GM12878 (cell line): ENCODE measurements at regions not wholly inside any gene's neighbourhood (a gene's known extent, or its start where the extent isn't known, plus 50 kb on each side); places are given as distances from the start of the nearest gene placed in this dataset.

Source experiments
- ATAC-seq: fragments of 200-7000 bp; cut with Tn5 transposase; 3 replicates; pipeline ENCODE4 v1.9.1; 2020; ENCODE audit warnings: mild to moderate bottlenecking, moderate library complexity
- BruUV-seq: library from RNA; stranded (reverse); fragments of 400-500 nt; replicated peaks from 2 replicates; lab custom pipeline; 2021; lab: Mats Ljungman, UMichigan
- CTCF ChIA-PET: fragments of 300-600 bp; sonication (Branson Sonifier 250); formaldehyde crosslinking; extraction: SDS; loops from one replicate; lab custom pipeline; 2021; ENCODE audit warnings: inconsistent platforms; lab: Yijun Ruan, JAX
- POLR2A ChIA-PET: fragments of 350-600 bp; formaldehyde crosslinking; extraction: SDS; loops from one replicate; lab custom pipeline; 2021; ENCODE audit warnings: inconsistent platforms; lab: Charles Lee
- RAD21 ChIA-PET: fragments of 300-600 bp; sonication (Branson Sonifier 250); formaldehyde crosslinking; loops from one replicate; lab custom pipeline; 2023; ENCODE audit warnings: antibody characterized with exemption; ENCODE audit not compliant: unreplicated experiment; lab: Charles Lee
- SMC1A ChIA-PET: fragments of 300-600 bp; sonication (Branson Sonifier 250); formaldehyde crosslinking; loops from one replicate; lab custom pipeline; 2023; ENCODE audit not compliant: unreplicated experiment, uncharacterized antibody; lab: Charles Lee
- DNase-seq: peaks from one replicate; pipeline ENCODE4 v3.0.0-alpha.2; 2011; ENCODE audit warnings: low read depth, low spot score
- FAIRE-seq: peaks from 3 replicates; lab custom pipeline; 2011; peaks lifted over from hg19 to GRCh38; lab: Jason Lieb, UNC
- H2AFZ ChIP-seq: 2 replicates; pipeline ENCODE4 v1.6.0; 2011; ENCODE audit warnings: low read depth, low read length, control low read depth; ENCODE audit not compliant: control insufficient read depth
- H3K27ac ChIP-seq: 2 replicates; pipeline ENCODE4 v1.5.1; 2011; ENCODE audit warnings: control low read depth; ENCODE audit not compliant: control insufficient read depth, insufficient read depth
- H3K27me3 ChIP-seq, 2 experiments: replicated peaks in 1 of 2; 2 replicates each; pipeline versions ENCODE4 v1.6.0 to v1.6.1; 2011; ENCODE audit warnings: low read length in 1 of 2; ENCODE audit not compliant: control insufficient read depth in 2 of 2, insufficient read depth in 2 of 2
- H3K36me3 ChIP-seq, 2 experiments: 2 replicates each; pipeline ENCODE4 v1.5.1; 2011; ENCODE audit warnings: low read length in 1 of 2; ENCODE audit not compliant: control insufficient read depth in 2 of 2, insufficient read depth in 2 of 2
- H3K4me1 ChIP-seq: 2 replicates; pipeline ENCODE4 v1.6.1; 2011; ENCODE audit warnings: mild to moderate bottlenecking, low read length, moderate library complexity, mixed read lengths; ENCODE audit not compliant: control insufficient read depth, insufficient read depth
- H3K4me2 ChIP-seq: 2 replicates; pipeline ENCODE4 v1.6.0; 2011; ENCODE audit warnings: control low read depth; ENCODE audit not compliant: control insufficient read depth, insufficient read depth
- H3K4me3 ChIP-seq: fragments of 200-600 bp; sonication (generic); 2 replicates; pipeline ENCODE4 v1.5.1; 2016
- H3K79me2 ChIP-seq: 2 replicates; pipeline ENCODE4 v1.6.0; 2011; ENCODE audit warnings: low read length; ENCODE audit not compliant: control insufficient read depth, insufficient read depth
- H3K9ac ChIP-seq: 2 replicates; pipeline ENCODE4 v1.8.0; 2011; ENCODE audit warnings: low read length, control low read depth, mixed read lengths; ENCODE audit not compliant: control insufficient read depth, insufficient read depth
- H3K9me3 ChIP-seq: replicated peaks from 3 replicates; pipeline ENCODE4 v1.5.1; 2011; ENCODE audit warnings: mild to moderate bottlenecking, low read length; ENCODE audit not compliant: control insufficient read depth, insufficient read depth
- H4K20me1 ChIP-seq: 2 replicates; pipeline ENCODE4 v1.6.0; 2011; ENCODE audit not compliant: control insufficient read depth, insufficient read depth
- BMI1 ChIP-seq: fragments of 450-650 bp; IDR thresholded peaks from 2 replicates; pipeline ENCODE4 v1.6.1; 2016; ENCODE audit warnings: mild to moderate bottlenecking, moderate library complexity, borderline replicate concordance
- CHD1 ChIP-seq: IDR thresholded peaks from 2 replicates; pipeline ENCODE4 v1.6.1; 2012; ENCODE audit warnings: low read depth, low read length, improper control_type of control experiment
- EED ChIP-seq: sonication (generic); IDR thresholded peaks from 2 replicates; pipeline ENCODE4 v1.6.1; 2016; ENCODE audit warnings: antibody characterized with exemption, low read depth
- KDM1A ChIP-seq: fragments of 200-600 bp; sonication (generic); IDR thresholded peaks from 2 replicates; pipeline ENCODE4 v1.6.1; 2016; ENCODE audit warnings: borderline replicate concordance
- MEF2B ChIP-seq: fragments of 450-650 bp; IDR thresholded peaks from 2 replicates; pipeline ENCODE4 v1.6.1; 2018; ENCODE audit warnings: mild to moderate bottlenecking, moderate library complexity; ENCODE audit not compliant: partially characterized antibody, poor library complexity, severe bottlenecking
- MLLT1 ChIP-seq: fragments of 450-650 bp; IDR thresholded peaks from 2 replicates; pipeline ENCODE4 v1.6.1; 2016; ENCODE audit warnings: mild to moderate bottlenecking
- MXI1 ChIP-seq: fragments of 150-350 bp; IDR thresholded peaks from 2 replicates; pipeline ENCODE4 v1.6.1; 2011; ENCODE audit warnings: low read depth, mild to moderate bottlenecking, inconsistent platforms, low read length, improper control_type of control experiment
- NKRF ChIP-seq: fragments of 450-650 bp; conservative IDR thresholded peaks from 2 replicates; pipeline ENCODE4 v1.6.1; 2017; ENCODE audit warnings: mild to moderate bottlenecking, moderate library complexity
- POU2F2 ChIP-seq: IDR thresholded peaks from 3 replicates; pipeline ENCODE4 v1.6.1; 2011; ENCODE audit warnings: low read depth, mild to moderate bottlenecking, low read length, borderline replicate concordance
- STAT1 ChIP-seq: fragments of 450-650 bp; conservative IDR thresholded peaks from 2 replicates; pipeline ENCODE4 v1.6.1; 2014; ENCODE audit warnings: antibody characterized with exemption, mild to moderate bottlenecking
- ZNF622 ChIP-seq: fragments of 450-650 bp; IDR thresholded peaks from 2 replicates; pipeline ENCODE4 v1.6.1; 2017; ENCODE audit warnings: mild to moderate bottlenecking, inconsistent platforms
- ZSCAN29 ChIP-seq: fragments of 450-650 bp; IDR thresholded peaks from 2 replicates; pipeline ENCODE4 v1.6.1; 2017; ENCODE audit warnings: mild to moderate bottlenecking, moderate library complexity
- WGBS: methylation state at CpG from one replicate; pipeline ENCODE4 v1.1.6; 2016; ENCODE audit warnings: low lambda C conversion rate; ENCODE audit not compliant: insufficient replicate concordance, insufficient coverage; ENCODE audit errors: missing lambda C conversion rate; 5-methylcytosine and 5-hydroxymethylcytosine counted together
- in situ Hi-C: fragments of 300-500 bp; cut with MboI; formaldehyde crosslinking; loops from 9 replicates; pipeline ENCODE4 v1.14.3; 2018; ENCODE audit warnings: mixed read lengths
- intact Hi-C: fragments of 100-400 bp; cut with micrococcal nuclease; formaldehyde crosslinking; loops from one replicate; pipeline ENCODE4 v1.14.2; 2022; ENCODE audit not compliant: unreplicated experiment

GRCh38 chr10:4303045-4303444 lies 518.0 kb upstream of the KLF6 start:
- in situ Hi-C loops (no loop called here), intact Hi-C loops (no loop called here)
- no peaks in the 10 kb centered on the region for H3K36me3 ChIP-seq
- H2AFZ ChIP-seq: no peak overlapping the region
- POLR2A ChIA-PET: no interaction called here
- 25% methylated on average over 5 of the region's 5 CpGs for WGBS
- H3K27ac ChIP-seq: no peak overlapping the region
- H3K9ac ChIP-seq: no peak overlapping the region
- BruUV-seq: no TSS peak
- H3K79me2 ChIP-seq: no peaks in the 10 kb centered on the region
- no peak for TF ChIP-seq STAT1
- no peak for TF ChIP-seq ZNF622
- TF ChIP-seq MXI1: no peak
- TF ChIP-seq MEF2B: no peak
- no peak for TF ChIP-seq BMI1
- no peak for TF ChIP-seq EED
- no peaks in the 10 kb centered on the region for H3K27me3 ChIP-seq
- no peak for DNase-seq
- ATAC-seq: no peak
- CTCF ChIA-PET: no interaction called here
- H4K20me1 ChIP-seq: no peaks in the 10 kb centered on the region
- no peaks in the 10 kb centered on the region for H3K4me1 ChIP-seq
- no peak overlapping the region for H3K4me3 ChIP-seq
- no peak overlapping the region for H3K4me2 ChIP-seq
- FAIRE-seq: no peak
- H3K9me3 ChIP-seq: no peaks in the 10 kb centered on the region
- RAD21 ChIA-PET: no interaction called here
- SMC1A ChIA-PET: no interaction called here

GRCh38 chr10:4301291-4302045 lies 516.5 kb upstream of the KLF6 start:
- in situ Hi-C loops: no loop called here
- Histone ChIP-seq H3K9me3 (no peaks in the 10 kb centered on the region), H3K27me3 (no peaks in the 10 kb centered on the region), H4K20me1 (no peaks in the 10 kb centered on the region), H3K27ac (no peak overlapping the region), H3K4me3 (no peak overlapping the region), H3K9ac (no peak overlapping the region), H3K4me2 (no peak overlapping the region), H3K36me3 (no peaks in the 10 kb centered on the region), H3K4me1 (no peaks in the 10 kb centered on the region), H2AFZ (no peak overlapping the region), H3K79me2 (no peaks in the 10 kb centered on the region)
- ChIA-PET RAD21 (no interaction called here), CTCF (interaction anchor here (0.7 kb wide), 1 partner anchor 14 kb away, joined by 3 read pairs; no protein-coding TSS in a partner anchor), POLR2A (no interaction called here), SMC1A (no interaction called here)
- intact Hi-C loops: no loop called here
- ATAC-seq: no peak
- BruUV-seq: no TSS peak
- WGBS: 8% methylated on average over 6 of the region's 6 CpGs
- no peak for DNase-seq
- FAIRE-seq: no peak
- TF ChIP-seq KDM1A (no peak), ZSCAN29 (no peak), MLLT1 (no peak), NKRF (no peak), POU2F2 (no peak), CHD1 (no peak)
